AG09309 (cell line): ENCODE measurements at regions not wholly inside any gene's neighbourhood (a gene's known extent, or its start where the extent isn't known, plus 50 kb on each side); places are given as distances from the start of the nearest gene placed in this dataset.

Source experiments
- DNase-seq: peaks from one replicate; pipeline ENCODE4 v3.0.0-alpha.2; 2010; ENCODE audit warnings: low read depth
- H3K4me3 ChIP-seq: 2 replicates; pipeline ENCODE4 v1.5.1; 2011; ENCODE audit warnings: mild to moderate bottlenecking, low read depth, low read length, moderate library complexity; ENCODE audit not compliant: control insufficient read depth
- CTCF ChIP-seq: IDR thresholded peaks from 2 replicates; pipeline ENCODE4 v1.5.1; 2011; ENCODE audit warnings: mild to moderate bottlenecking, low read depth, low read length, inconsistent platforms; ENCODE audit not compliant: insufficient read depth, control insufficient read depth; ENCODE audit errors: missing control alignments

- TF ChIP-seq CTCF, result no peak
- DNase-seq, result no peak
- H3K4me3 ChIP-seq, result no peak overlapping the region
Measured at GRCh38 chr3:94532951-94533350, 470.1 kb downstream of the NSUN3 start.

GRCh38 chr3:94539937-94540336 lies 477.1 kb downstream of the NSUN3 start:
- no peak for DNase-seq
- H3K4me3 ChIP-seq, result no peak overlapping the region
- TF ChIP-seq CTCF, result no peak

GRCh38 chr3:94543161-94543560 lies 480.3 kb downstream of the NSUN3 start:
- no peak for TF ChIP-seq CTCF
- DNase-seq, result no peak
- no peak overlapping the region for H3K4me3 ChIP-seq

- DNase-seq, result no peak
- no peak overlapping the region for H3K4me3 ChIP-seq
- no peak for TF ChIP-seq CTCF
Measured at GRCh38 chr3:94544131-94544789, 481.4 kb downstream of the NSUN3 start.

GRCh38 chr3:94548581-94549316 lies 485.9 kb downstream of the NSUN3 start:
- DNase-seq, result no peak
- no peak overlapping the region for H3K4me3 ChIP-seq
- no peak for TF ChIP-seq CTCF

GRCh38 chr3:94561094-94561493 lies 498.2 kb downstream of the NSUN3 start:
- no peak for TF ChIP-seq CTCF
- H3K4me3 ChIP-seq, result no peak overlapping the region
- DNase-seq, result no peak
